ENCODE measurements at regions not wholly inside any gene's neighbourhood (a gene's known extent, or its start where the extent isn't known, plus 50 kb on each side); places are given as distances from the start of the nearest gene placed in this dataset.

GRCh38 chr10:28801247-28801646 lies 123.9 kb downstream of the BAMBI start:
- TF ChIP-seq, protein P1, sequence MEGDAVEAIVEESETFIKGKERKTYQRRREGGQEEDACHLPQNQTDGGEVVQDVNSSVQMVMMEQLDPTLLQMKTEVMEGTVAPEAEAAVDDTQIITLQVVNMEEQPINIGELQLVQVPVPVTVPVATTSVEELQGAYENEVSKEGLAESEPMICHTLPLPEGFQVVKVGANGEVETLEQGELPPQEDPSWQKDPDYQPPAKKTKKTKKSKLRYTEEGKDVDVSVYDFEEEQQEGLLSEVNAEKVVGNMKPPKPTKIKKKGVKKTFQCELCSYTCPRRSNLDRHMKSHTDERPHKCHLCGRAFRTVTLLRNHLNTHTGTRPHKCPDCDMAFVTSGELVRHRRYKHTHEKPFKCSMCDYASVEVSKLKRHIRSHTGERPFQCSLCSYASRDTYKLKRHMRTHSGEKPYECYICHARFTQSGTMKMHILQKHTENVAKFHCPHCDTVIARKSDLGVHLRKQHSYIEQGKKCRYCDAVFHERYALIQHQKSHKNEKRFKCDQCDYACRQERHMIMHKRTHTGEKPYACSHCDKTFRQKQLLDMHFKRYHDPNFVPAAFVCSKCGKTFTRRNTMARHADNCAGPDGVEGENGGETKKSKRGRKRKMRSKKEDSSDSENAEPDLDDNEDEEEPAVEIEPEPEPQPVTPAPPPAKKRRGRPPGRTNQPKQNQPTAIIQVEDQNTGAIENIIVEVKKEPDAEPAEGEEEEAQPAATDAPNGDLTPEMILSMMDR (IDR thresholded peaks at IDR 0.05) = no peak
- TF ChIP-seq POLR2A (IDR thresholded peaks at IDR 0.05) = no peak

Measured in lower leg skin (tissue), 3 donors.